ENCODE measurements at regions not wholly inside any gene's neighbourhood (a gene's known extent, or its start where the extent isn't known, plus 50 kb on each side); places are given as distances from the start of the nearest gene placed in this dataset.

DNA sequence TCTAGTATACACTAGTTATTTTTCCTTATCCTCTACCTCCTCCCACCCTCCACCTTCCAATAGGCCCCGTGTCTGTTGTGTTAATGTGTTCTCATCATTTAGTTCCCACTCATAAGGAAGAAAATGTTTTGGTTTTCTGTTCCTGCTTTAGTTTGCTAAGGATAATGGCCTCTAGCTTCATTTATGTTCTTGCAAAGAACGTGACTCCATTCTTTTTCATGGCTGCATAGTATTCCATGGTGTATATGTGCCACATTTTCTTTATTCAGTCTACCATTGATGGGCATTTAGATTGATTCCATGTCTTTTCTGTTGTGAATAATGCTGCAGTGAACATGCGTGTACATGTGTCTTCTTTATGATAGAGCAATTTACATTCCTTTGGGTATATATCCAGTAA is 146.5 kb upstream of the GAS1 start:
- Histone ChIP-seq H3K4me1 (peaks cover 0 to 4% of the 10 kb centered on the region in 2 donors), H3K27me3 (no peaks in the 10 kb centered on the region), H3K27ac (no peak overlapping the region), H3K9me3 (no peaks in the 10 kb centered on the region), H3K4me3 (no peak overlapping the region), H3K36me3 (no peaks in the 10 kb centered on the region)
- TF ChIP-seq, protein P1, sequence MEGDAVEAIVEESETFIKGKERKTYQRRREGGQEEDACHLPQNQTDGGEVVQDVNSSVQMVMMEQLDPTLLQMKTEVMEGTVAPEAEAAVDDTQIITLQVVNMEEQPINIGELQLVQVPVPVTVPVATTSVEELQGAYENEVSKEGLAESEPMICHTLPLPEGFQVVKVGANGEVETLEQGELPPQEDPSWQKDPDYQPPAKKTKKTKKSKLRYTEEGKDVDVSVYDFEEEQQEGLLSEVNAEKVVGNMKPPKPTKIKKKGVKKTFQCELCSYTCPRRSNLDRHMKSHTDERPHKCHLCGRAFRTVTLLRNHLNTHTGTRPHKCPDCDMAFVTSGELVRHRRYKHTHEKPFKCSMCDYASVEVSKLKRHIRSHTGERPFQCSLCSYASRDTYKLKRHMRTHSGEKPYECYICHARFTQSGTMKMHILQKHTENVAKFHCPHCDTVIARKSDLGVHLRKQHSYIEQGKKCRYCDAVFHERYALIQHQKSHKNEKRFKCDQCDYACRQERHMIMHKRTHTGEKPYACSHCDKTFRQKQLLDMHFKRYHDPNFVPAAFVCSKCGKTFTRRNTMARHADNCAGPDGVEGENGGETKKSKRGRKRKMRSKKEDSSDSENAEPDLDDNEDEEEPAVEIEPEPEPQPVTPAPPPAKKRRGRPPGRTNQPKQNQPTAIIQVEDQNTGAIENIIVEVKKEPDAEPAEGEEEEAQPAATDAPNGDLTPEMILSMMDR (IDR thresholded peaks at IDR 0.05) = no peak
- TF ChIP-seq POLR2A (IDR thresholded peaks at IDR 0.05) = no peak
- DNase-seq = no peak
- intact Hi-C loops (cut with DNase I; ENCODE audit: low total_unique reads) = no loop called here

DNA sequence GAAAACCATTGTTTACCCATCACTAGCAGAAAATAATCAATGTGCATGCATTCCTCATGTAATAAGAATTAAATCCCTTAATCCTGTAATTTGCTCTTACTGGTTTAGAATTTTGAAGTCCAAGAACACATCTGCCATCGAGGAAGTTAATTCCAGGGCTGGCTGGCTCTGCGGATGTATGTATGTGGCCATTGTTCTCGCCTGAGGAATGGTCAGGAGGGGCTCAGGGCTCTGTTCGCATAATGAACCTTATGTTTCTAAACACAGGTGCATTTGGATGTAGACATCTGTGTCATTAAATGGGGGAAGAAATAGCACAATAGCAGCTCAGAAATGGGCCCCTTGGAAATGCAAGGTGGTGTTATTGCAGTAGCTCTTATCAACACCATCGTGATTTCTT is 148.6 kb upstream of the GAS1 start:
- DNase-seq = no peak
- intact Hi-C loops (cut with DNase I; ENCODE audit: low total_unique reads) = no loop called here
- Histone ChIP-seq H3K4me1 (no peaks in the 10 kb centered on the region), H3K27me3 (no peaks in the 10 kb centered on the region), H3K9me3 (no peaks in the 10 kb centered on the region), H3K4me3 (no peak overlapping the region), H3K36me3 (no peaks in the 10 kb centered on the region), H3K27ac (no peak overlapping the region)
- no peak for TF ChIP-seq POLR2A (IDR thresholded peaks at IDR 0.05)
- TF ChIP-seq, protein P1 (IDR thresholded peaks at IDR 0.05) = no peak

DNA sequence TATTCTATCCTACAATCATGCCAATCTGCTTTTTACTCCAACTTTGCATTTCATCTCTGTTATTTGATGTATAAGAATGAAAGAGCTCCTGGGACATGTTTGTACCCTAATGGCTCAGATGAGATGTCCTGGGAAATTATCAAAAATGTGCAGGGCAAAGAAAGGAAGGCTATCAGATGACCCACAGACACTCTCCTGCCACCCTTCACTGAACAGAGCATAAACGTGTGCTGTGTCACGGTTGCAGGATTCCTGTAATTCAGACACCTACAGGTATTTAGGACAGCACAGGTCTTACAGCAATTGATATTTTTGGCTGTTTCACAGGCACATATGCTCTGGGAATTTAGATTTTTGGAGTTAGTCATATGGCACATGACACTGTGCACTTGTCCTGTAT is 149.2 kb upstream of the GAS1 start:
- no peaks in the 10 kb centered on the region for H3K36me3 ChIP-seq
- no peak overlapping the region for H3K27ac ChIP-seq
- intact Hi-C loops (cut with DNase I; ENCODE audit: low total_unique reads) = no loop called here
- no peak for DNase-seq
- no peaks in the 10 kb centered on the region for H3K27me3 ChIP-seq
- H3K4me1 ChIP-seq = no peaks in the 10 kb centered on the region
- no peaks in the 10 kb centered on the region for H3K9me3 ChIP-seq
- TF ChIP-seq, protein P1 (IDR thresholded peaks at IDR 0.05) = no peak
- no peak for TF ChIP-seq POLR2A (IDR thresholded peaks at IDR 0.05)
- no peak overlapping the region for H3K4me3 ChIP-seq

DNA sequence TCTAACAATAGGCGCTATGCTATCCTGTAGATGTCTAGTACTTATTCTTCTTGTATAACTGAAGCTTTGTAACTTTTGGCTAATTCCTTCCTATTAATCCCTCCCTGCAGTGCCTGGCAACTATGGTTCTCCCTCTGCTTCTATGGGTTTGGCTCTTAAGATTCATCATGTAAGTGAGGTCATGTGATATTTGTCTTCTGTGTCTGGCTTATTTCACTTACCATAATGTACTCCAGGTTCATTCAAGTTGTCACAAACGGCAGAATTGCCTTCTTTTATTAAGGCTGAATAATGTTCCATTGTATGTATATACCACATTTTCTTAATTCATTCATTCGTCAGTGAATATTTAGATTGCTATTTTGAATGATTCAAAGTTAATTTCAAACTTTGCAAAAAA is 149.9 kb upstream of the GAS1 start:
- Histone ChIP-seq H3K4me3 (no peak overlapping the region), H3K4me1 (no peaks in the 10 kb centered on the region), H3K27ac (no peak overlapping the region), H3K9me3 (no peaks in the 10 kb centered on the region), H3K36me3 (no peaks in the 10 kb centered on the region), H3K27me3 (no peaks in the 10 kb centered on the region)
- DNase-seq = no peak
- TF ChIP-seq, protein P1 (IDR thresholded peaks at IDR 0.05) = no peak
- no peak for TF ChIP-seq POLR2A (IDR thresholded peaks at IDR 0.05)
- intact Hi-C loops (cut with DNase I; ENCODE audit: low total_unique reads) = no loop called here

DNA sequence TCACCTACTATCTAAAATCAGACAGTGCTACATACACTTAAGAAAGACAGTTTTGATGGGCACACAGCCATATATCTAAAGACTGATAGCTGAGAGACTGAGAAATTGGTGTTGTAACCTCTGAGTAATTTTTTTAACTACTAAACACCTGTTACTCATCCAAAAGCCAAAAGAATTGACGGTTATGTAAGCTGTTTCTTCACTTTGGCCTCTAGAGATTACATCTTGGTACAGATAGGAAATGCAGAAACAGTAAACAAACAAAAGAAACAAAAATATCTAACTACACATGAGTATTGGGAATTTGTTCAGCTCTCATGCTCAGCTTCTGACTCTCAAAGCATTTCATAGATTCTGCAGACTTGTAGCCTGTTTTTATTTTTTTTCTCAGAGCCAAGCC is 152.1 kb upstream of the GAS1 start:
- Histone ChIP-seq H3K4me1 (no peaks in the 10 kb centered on the region), H3K36me3 (no peaks in the 10 kb centered on the region), H3K9me3 (no peaks in the 10 kb centered on the region), H3K27ac (no peak overlapping the region), H3K4me3 (no peak overlapping the region), H3K27me3 (no peaks in the 10 kb centered on the region)
- TF ChIP-seq, protein P1 (IDR thresholded peaks at IDR 0.05) = no peak
- TF ChIP-seq POLR2A (IDR thresholded peaks at IDR 0.05) = no peak
- no peak for DNase-seq
- intact Hi-C loops (cut with DNase I; ENCODE audit: low total_unique reads) = no loop called here
